ENCODE measurements at regions not wholly inside any gene's neighbourhood (a gene's known extent, or its start where the extent isn't known, plus 50 kb on each side); places are given as distances from the start of the nearest gene placed in this dataset.

- no peak overlapping the region for H3K4me3 ChIP-seq (ENCODE audit: low read depth, low read length)
- no peak for TF ChIP-seq CTCF (IDR thresholded peaks at IDR 0.05; ENCODE audit: insufficient read depth, low read length)
- DNase-seq (ENCODE audit: low read depth): no peak
Measured at GRCh38 chr19:46950526-46951170, 69.0 kb upstream of the NPAS1 start.

- TF ChIP-seq CTCF (IDR thresholded peaks at IDR 0.05; ENCODE audit: insufficient read depth, low read length): no peak
- peak; percentile 68 for DNase-seq (ENCODE audit: low read depth)
Measured at GRCh38 chr19:46951171-46951986, 68.3 kb upstream of the NPAS1 start.

GRCh38 chr19:46952874-46953273 lies 66.8 kb upstream of the NPAS1 start:
- DNase-seq (ENCODE audit: low read depth): no peak
- H3K4me3 ChIP-seq (ENCODE audit: low read depth, low read length): no peak overlapping the region
- TF ChIP-seq CTCF (IDR thresholded peaks at IDR 0.05; ENCODE audit: insufficient read depth, low read length): no peak

More at GRCh38 chr19:46951171-46951986, 68.3 kb upstream of the NPAS1 start:
- no peak overlapping the region for H3K4me3 ChIP-seq (ENCODE audit: low read depth, low read length)

GRCh38 chr19:46953955-46954501 lies 65.6 kb upstream of the NPAS1 start:
- TF ChIP-seq CTCF (IDR thresholded peaks at IDR 0.05; ENCODE audit: insufficient read depth, low read length): no peak
- no peak for DNase-seq (ENCODE audit: low read depth)
- no peak overlapping the region for H3K4me3 ChIP-seq (ENCODE audit: low read depth, low read length)

- H3K4me3 ChIP-seq (ENCODE audit: low read depth, low read length): no peak overlapping the region
- DNase-seq (ENCODE audit: low read depth): no peak
- TF ChIP-seq CTCF (IDR thresholded peaks at IDR 0.05; ENCODE audit: insufficient read depth, low read length): no peak
Measured at GRCh38 chr19:46954502-46954992, 65.1 kb upstream of the NPAS1 start.

- no peak for TF ChIP-seq CTCF (IDR thresholded peaks at IDR 0.05; ENCODE audit: insufficient read depth, low read length)
- peak; percentile 57 for DNase-seq (ENCODE audit: low read depth)
- no peak overlapping the region for H3K4me3 ChIP-seq (ENCODE audit: low read depth, low read length)
Measured at GRCh38 chr19:46954993-46955812, 64.4 kb upstream of the NPAS1 start.

All from fibroblast of the aortic adventitia (primary cell).